ENCODE measurements at regions not wholly inside any gene's neighbourhood (a gene's known extent, or its start where the extent isn't known, plus 50 kb on each side); places are given as distances from the start of the nearest gene placed in this dataset.
A peak's percentile ranks its signal among the peaks of the same experiment; 100 is the strongest.

- peak; percentile 50 for DNase-seq
- intact Hi-C loops (cut with micrococcal nuclease) = loop anchor here (10.0 kb wide), 1 partner anchor 185 kb away; no protein-coding TSS in a partner anchor
Measured at GRCh38 chr13:21849323-21849722, 178.4 kb downstream of the FGF9 start.

More at GRCh38 chr13:21849323-21849722, 178.4 kb downstream of the FGF9 start:
- Histone ChIP-seq H3K27ac (ENCODE audit: low read length in 2 of 2) (no peak overlapping the region), H3K9me3 (ENCODE audit: control extremely low read depth in 1 of 3, control insufficient read depth in 2 of 3, insufficient read depth in 1 of 3, low read length in 2 of 3) (no peaks in the 10 kb centered on the region), H3K9ac (ENCODE audit: low read length) (no peak overlapping the region), H4K20me1 (ENCODE audit: control insufficient read depth, insufficient read depth, low read length, poor library complexity, severe bottlenecking) (no peaks in the 10 kb centered on the region), H3K4me1 (ENCODE audit: control insufficient read depth in 2 of 2, insufficient read depth in 2 of 2, low read length in 2 of 2) (no peaks in the 10 kb centered on the region), H3K4me3 (ENCODE audit: control extremely low read depth in 1 of 5, extremely low read depth in 1 of 5, insufficient read depth in 1 of 5, low read depth in 2 of 5, low read length in 4 of 5) (no peak overlapping the region), H3K79me2 (ENCODE audit: control insufficient read depth, insufficient read depth, low read length) (no peaks in the 10 kb centered on the region), H2AFZ (ENCODE audit: insufficient read depth, low read depth, low read length, poor library complexity, severe bottlenecking) (no peak overlapping the region), H3K36me3 (replicated peaks in 1 of 2; ENCODE audit: control extremely low read depth in 1 of 2, control insufficient read depth in 1 of 2, extremely low read depth in 1 of 2, insufficient read depth in 2 of 2, low read length in 1 of 2) (no peaks in the 10 kb centered on the region), H3K4me2 (replicated peaks; ENCODE audit: low read depth, low read length, poor library complexity, severe bottlenecking) (no peak overlapping the region), H3K27me3 (replicated peaks in 1 of 4; ENCODE audit: control extremely low read depth in 1 of 4, control insufficient read depth in 3 of 4, insufficient read depth in 4 of 4, low read length in 3 of 4) (no peaks in the 10 kb centered on the region)
- peak; percentile 67 for TF ChIP-seq CTCF (IDR thresholded peaks at IDR 0.05)
- no peak for TF ChIP-seq EZH2 (IDR thresholded peaks at IDR 0.05; ENCODE audit: borderline replicate concordance, insufficient read depth, low read depth, low read length, poor library complexity, severe bottlenecking)
- POLR2A ChIA-PET = no interaction called here
- Mint-ChIP-seq H3K4me3 (no peak overlapping the region), H3K27me3 (no peaks in the 10 kb centered on the region), H3K9me3 (ENCODE audit: insufficient read depth) (no peaks in the 10 kb centered on the region), H3K27ac (no peak overlapping the region), H3K4me1 (peaks cover 2% of the 10 kb centered on the region)
- no CpG with 5 or more reads among the region's 2 CpGs for WGBS (ENCODE audit: insufficient coverage)
- CTCF ChIA-PET = interaction anchor here (0.6 to 1.6 kb wide), 7 partner anchors 149 to 430 kb away, joined by 3 to 5 read pairs (median 3); no protein-coding TSS in a partner anchor
- peak; percentile 85 for ATAC-seq (ENCODE audit: low read depth)

Measured in B cell (primary cell).